Testis (tissue), 2 donors: ENCODE measurements at regions not wholly inside any gene's neighbourhood (a gene's known extent, or its start where the extent isn't known, plus 50 kb on each side); places are given as distances from the start of the nearest gene placed in this dataset.

Experiments
- DNase-seq: peaks from one replicate; pipeline ENCODE4 v3.0.0-alpha.2; 2019
- H3K27ac ChIP-seq, 2 donors: fragments of 200-600 bp; sonication (generic); one replicate each; pipeline ENCODE4 v1.5.1; 2019
- H3K27me3 ChIP-seq: fragments of 200-600 bp; sonication (generic); one replicate; pipeline ENCODE4 v1.5.1; 2019
- H3K36me3 ChIP-seq: fragments of 200-600 bp; sonication (generic); one replicate; pipeline ENCODE4 v1.5.1; 2017; ENCODE audit warnings: low read depth; ENCODE audit errors: missing control alignments
- H3K4me1 ChIP-seq: fragments of 200-600 bp; sonication (generic); one replicate; pipeline ENCODE4 v1.5.1; 2019
- H3K4me3 ChIP-seq, 2 donors: fragments of 200-600 bp; sonication (generic); one replicate each; pipeline ENCODE4 v1.5.1; 2017 to 2019
- H3K9me3 ChIP-seq: fragments of 200-600 bp; sonication (generic); one replicate; pipeline ENCODE4 v1.5.1; 2017
- POLR2A ChIP-seq: fragments of 450-650 bp; IDR thresholded peaks from one replicate; pipeline ENCODE4 v1.6.1; 2017; ENCODE audit warnings: antibody characterized with exemption, mild to moderate bottlenecking, moderate library complexity
- WGBS, 2 donors: methylation state at CpG; one replicate each; pipeline ENCODE4 v1.1.5; 2018; 5-methylcytosine and 5-hydroxymethylcytosine counted together
- intact Hi-C: fragments of 100-400 bp; cut with DNase I; formaldehyde crosslinking; loops from one replicate; pipeline ENCODE4 v1.15.1; 2023; ENCODE audit warnings: low total_unique reads
- TF ChIP-seq, protein P1 (sequence below), 3 experiments: fragments of 450-650 bp in 2 of 3; fragments of 200-600 bp in 1 of 3; sonication (generic) in 1 of 3; IDR thresholded peaks; one replicate each; pipeline ENCODE4 v1.5.1; 2016 to 2019; ENCODE audit warnings: antibody characterized with exemption in 3 of 3, mild to moderate bottlenecking in 2 of 3, moderate library complexity in 1 of 3

DNA sequence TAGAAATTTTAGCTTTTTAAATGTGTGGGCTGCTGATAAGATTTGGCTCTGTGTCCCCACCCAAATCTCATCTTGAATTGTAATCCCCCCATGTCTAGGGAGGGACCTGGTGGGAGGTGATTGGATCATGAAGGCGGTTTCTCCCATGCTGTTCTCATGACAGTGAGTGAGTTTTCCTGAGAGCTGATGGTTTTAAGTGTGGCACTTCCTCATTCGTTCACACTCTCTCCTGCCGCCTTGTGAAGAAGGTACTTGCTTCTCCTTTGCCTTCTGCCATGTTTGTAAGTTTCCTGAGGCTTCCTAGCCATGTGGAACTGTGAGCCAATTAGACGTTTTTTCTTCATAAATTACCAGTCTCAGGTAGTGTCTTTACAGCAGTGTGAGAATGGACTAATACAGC is 127.8 kb upstream of the MVB12B start:
- no peak overlapping the region for H3K4me3 ChIP-seq
- no peak for DNase-seq
- no peak for TF ChIP-seq POLR2A
- TF ChIP-seq, protein P1, sequence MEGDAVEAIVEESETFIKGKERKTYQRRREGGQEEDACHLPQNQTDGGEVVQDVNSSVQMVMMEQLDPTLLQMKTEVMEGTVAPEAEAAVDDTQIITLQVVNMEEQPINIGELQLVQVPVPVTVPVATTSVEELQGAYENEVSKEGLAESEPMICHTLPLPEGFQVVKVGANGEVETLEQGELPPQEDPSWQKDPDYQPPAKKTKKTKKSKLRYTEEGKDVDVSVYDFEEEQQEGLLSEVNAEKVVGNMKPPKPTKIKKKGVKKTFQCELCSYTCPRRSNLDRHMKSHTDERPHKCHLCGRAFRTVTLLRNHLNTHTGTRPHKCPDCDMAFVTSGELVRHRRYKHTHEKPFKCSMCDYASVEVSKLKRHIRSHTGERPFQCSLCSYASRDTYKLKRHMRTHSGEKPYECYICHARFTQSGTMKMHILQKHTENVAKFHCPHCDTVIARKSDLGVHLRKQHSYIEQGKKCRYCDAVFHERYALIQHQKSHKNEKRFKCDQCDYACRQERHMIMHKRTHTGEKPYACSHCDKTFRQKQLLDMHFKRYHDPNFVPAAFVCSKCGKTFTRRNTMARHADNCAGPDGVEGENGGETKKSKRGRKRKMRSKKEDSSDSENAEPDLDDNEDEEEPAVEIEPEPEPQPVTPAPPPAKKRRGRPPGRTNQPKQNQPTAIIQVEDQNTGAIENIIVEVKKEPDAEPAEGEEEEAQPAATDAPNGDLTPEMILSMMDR (IDR thresholded peaks at IDR 0.05), result no peak
- no peaks in the 10 kb centered on the region for H3K27me3 ChIP-seq
- WGBS, 2 donors, result 74 to 77% methylated on average over 4 of the region's 4 CpGs
- no peak overlapping the region for H3K27ac ChIP-seq
- no peaks in the 10 kb centered on the region for H3K4me1 ChIP-seq
- no peaks in the 10 kb centered on the region for H3K9me3 ChIP-seq
- H3K36me3 ChIP-seq, result no peaks in the 10 kb centered on the region
- intact Hi-C loops, result no loop called here

DNA sequence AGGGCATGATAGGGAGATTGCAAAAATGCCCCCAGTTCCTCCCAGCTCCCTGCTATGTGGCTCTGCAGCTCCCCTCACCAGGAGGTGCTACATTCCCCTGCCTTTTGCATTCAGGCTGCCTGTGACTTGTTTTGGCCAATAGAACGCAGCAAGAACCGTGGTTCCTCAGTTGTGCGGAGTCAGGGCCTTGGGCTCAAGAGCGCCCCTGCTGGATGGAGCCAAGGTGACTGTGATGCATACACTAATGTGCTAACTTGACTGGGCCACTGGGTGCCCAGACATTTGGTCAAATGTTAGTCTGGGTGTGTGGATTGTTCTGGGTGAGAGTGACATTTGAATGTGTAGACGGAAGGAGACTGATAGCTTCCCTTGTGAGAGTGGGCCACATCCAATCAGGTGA is 123.3 kb upstream of the MVB12B start:
- no peak for TF ChIP-seq POLR2A
- TF ChIP-seq, protein P1 (IDR thresholded peaks at IDR 0.05), result no peak

DNA sequence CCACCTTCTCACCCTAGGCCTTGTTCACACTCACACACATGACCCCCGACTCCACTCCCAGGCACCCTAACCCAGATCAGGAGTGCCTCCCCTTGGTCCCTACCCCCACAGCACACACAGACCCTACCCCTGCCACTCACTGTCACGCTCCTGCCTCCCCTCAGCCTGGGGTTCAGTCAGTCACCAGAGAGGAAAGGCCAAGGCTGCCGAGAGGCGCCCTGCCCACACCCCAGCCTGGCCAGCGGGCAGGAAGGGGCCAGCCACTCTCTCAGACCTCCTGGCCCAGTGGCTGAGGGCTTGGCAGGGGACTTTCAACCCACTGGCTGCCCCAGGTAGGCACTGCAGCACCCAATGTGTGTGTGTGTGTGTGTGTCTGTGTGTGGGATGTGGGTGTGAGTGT is 122.4 kb upstream of the MVB12B start:
- 92 to 95% methylated on average over 2 to 5 of the region's 5 CpGs for WGBS, 2 donors

More for the DNA sequence above, 123.3 kb upstream of the MVB12B start:
- H3K36me3 ChIP-seq, result no peaks in the 10 kb centered on the region
- no peaks in the 10 kb centered on the region for H3K9me3 ChIP-seq
- intact Hi-C loops, result no loop called here
- H3K4me3 ChIP-seq, result no peak overlapping the region
- H3K4me1 ChIP-seq, result no peaks in the 10 kb centered on the region
- WGBS, 2 donors, result 96 to 99% methylated on average over 5 of the region's 5 CpGs
- no peak overlapping the region for H3K27ac ChIP-seq
- DNase-seq, result no peak
- no peaks in the 10 kb centered on the region for H3K27me3 ChIP-seq

DNA sequence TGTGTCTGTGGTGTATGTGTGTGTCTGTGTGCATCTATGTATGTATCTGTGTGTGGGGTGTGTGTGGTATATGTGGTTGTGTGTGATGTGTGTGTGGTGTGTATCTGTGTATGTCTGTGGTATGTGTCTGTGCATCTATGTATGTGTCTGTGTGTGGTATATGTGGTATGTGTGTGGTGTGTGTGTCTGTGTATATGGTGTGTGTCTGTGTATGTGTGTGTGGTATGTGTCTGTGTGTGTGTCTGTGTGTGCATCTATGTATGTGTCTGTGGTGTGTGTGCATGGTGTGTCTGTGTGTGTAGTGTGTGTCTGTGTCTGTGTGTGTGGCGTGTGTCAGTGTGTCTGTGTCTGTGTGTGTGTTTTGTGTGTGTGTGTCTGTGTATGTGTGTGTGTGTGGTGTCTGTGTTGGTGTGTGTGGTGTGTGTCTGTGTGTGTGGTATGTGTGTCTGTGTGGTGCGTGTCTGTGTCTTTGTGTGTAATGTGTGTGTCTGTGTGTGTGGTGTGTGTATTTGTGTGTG is 121.9 kb upstream of the MVB12B start:
- Histone ChIP-seq H3K4me3 (no peak overlapping the region), H3K4me1 (no peaks in the 10 kb centered on the region), H3K27ac (no peak overlapping the region), H3K9me3 (no peaks in the 10 kb centered on the region), H3K27me3 (no peaks in the 10 kb centered on the region), H3K36me3 (no peaks in the 10 kb centered on the region)
- 80 to 83% methylated on average over 2 of the region's 2 CpGs for WGBS, 2 donors
- no peak for DNase-seq
- intact Hi-C loops, result no loop called here
- no peak for TF ChIP-seq POLR2A
- TF ChIP-seq, protein P1 (IDR thresholded peaks at IDR 0.05), result no peak

More for the DNA sequence above, 122.4 kb upstream of the MVB12B start:
- H3K4me3 ChIP-seq, result no peak overlapping the region
- H3K27ac ChIP-seq, result no peak overlapping the region
- H3K9me3 ChIP-seq, result no peaks in the 10 kb centered on the region
- no peaks in the 10 kb centered on the region for H3K36me3 ChIP-seq
- H3K4me1 ChIP-seq, result no peaks in the 10 kb centered on the region
- TF ChIP-seq, protein P1 (IDR thresholded peaks at IDR 0.05), result no peak
- TF ChIP-seq POLR2A, result no peak
- H3K27me3 ChIP-seq, result no peaks in the 10 kb centered on the region
- intact Hi-C loops, result no loop called here
- DNase-seq, result no peak

DNA sequence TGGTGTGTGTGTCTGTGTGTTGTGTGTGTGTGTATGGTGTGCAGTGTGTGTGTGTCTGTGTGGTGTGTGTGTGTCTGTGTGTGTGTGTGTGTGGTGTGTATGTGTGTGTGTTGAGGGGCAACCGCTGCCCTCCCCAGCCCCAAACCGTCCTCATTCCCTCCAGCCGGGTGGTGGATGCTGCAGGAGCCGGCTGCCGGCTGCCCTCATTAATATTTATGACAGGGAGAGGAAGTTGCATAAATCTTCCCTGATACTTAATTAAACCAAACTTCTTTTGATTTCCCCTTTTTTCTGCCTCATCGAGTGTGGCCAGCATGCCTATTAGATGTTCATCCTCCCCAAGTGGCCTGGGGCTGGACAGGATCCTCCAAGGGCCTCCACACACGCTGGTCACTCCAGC is 121.4 kb upstream of the MVB12B start:
- Histone ChIP-seq H3K4me1 (no peaks in the 10 kb centered on the region), H3K27ac (no peak overlapping the region), H3K9me3 (no peaks in the 10 kb centered on the region), H3K4me3 (no peak overlapping the region), H3K27me3 (no peaks in the 10 kb centered on the region), H3K36me3 (no peaks in the 10 kb centered on the region)
- no peak for DNase-seq
- intact Hi-C loops, result no loop called here
- WGBS, 2 donors, result 17 to 19% methylated on average over 5 to 7 of the region's 7 CpGs
- TF ChIP-seq, protein P1 (IDR thresholded peaks at IDR 0.05), result no peak
- TF ChIP-seq POLR2A, result no peak
